ENCODE measurements at regions not wholly inside any gene's neighbourhood (a gene's known extent, or its start where the extent isn't known, plus 50 kb on each side); places are given as distances from the start of the nearest gene placed in this dataset.

DNA sequence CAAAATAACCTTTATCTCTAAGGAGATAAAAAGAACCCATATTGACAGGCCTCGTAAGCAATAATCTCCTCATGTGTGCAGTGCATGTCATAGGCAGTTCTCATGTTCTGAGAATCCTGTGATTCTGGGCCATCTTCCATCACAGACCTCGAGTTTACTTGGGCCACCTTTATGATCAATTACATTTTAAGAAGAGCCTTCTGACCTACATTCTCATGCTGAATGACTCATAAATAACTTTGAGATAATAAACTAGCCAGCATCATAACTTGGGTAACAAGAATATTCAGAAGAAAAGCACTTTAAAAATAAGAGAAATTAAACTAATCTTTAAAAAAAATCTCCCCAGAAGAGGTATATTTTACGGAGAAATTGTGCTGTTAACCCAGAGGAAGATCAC, 310.7 kb upstream of the ZNF717 start:
- no peak overlapping the region for H3K27ac ChIP-seq
- TF ChIP-seq CTCF (IDR thresholded peaks at IDR 0.05) = no peak
- DNase-seq = no peak
- intact Hi-C loops (cut with DNase I; ENCODE audit: low total_unique reads) = no loop called here
- no peaks in the 10 kb centered on the region for H3K27me3 ChIP-seq
- H3K4me1 ChIP-seq = no peaks in the 10 kb centered on the region
- no peaks in the 10 kb centered on the region for H3K9me3 ChIP-seq
- H3K36me3 ChIP-seq = no peaks in the 10 kb centered on the region
- H3K4me3 ChIP-seq = no peak overlapping the region

GRCh38 chr3:76096836-76097588, 311.7 kb upstream of the ZNF717 start:
- no peaks in the 10 kb centered on the region for H3K9me3 ChIP-seq
- no peaks in the 10 kb centered on the region for H3K36me3 ChIP-seq
- no peak for DNase-seq
- H3K4me1 ChIP-seq = no peaks in the 10 kb centered on the region
- no peak overlapping the region for H3K4me3 ChIP-seq
- no peak overlapping the region for H3K27ac ChIP-seq
- no peak for TF ChIP-seq CTCF (IDR thresholded peaks at IDR 0.05)
- H3K27me3 ChIP-seq = no peaks in the 10 kb centered on the region
- intact Hi-C loops (cut with DNase I; ENCODE audit: low total_unique reads) = no loop called here

- DNase-seq = no peak
- Histone ChIP-seq H3K4me3 (no peak overlapping the region), H3K4me1 (no peaks in the 10 kb centered on the region), H3K27me3 (no peaks in the 10 kb centered on the region), H3K36me3 (no peaks in the 10 kb centered on the region), H3K9me3 (no peaks in the 10 kb centered on the region), H3K27ac (no peak overlapping the region)
- TF ChIP-seq CTCF (IDR thresholded peaks at IDR 0.05) = no peak
- intact Hi-C loops (cut with DNase I; ENCODE audit: low total_unique reads) = no loop called here
Observed at GRCh38 chr3:76097589-76097969, 312.2 kb upstream of the ZNF717 start.

GRCh38 chr3:76099956-76100355, 314.6 kb upstream of the ZNF717 start:
- Histone ChIP-seq H3K36me3 (no peaks in the 10 kb centered on the region), H3K4me3 (no peak overlapping the region), H3K27me3 (no peaks in the 10 kb centered on the region), H3K4me1 (no peaks in the 10 kb centered on the region), H3K27ac (no peak overlapping the region), H3K9me3 (no peaks in the 10 kb centered on the region)
- no peak for DNase-seq
- intact Hi-C loops (cut with DNase I; ENCODE audit: low total_unique reads) = no loop called here
- TF ChIP-seq CTCF (IDR thresholded peaks at IDR 0.05) = no peak

DNA sequence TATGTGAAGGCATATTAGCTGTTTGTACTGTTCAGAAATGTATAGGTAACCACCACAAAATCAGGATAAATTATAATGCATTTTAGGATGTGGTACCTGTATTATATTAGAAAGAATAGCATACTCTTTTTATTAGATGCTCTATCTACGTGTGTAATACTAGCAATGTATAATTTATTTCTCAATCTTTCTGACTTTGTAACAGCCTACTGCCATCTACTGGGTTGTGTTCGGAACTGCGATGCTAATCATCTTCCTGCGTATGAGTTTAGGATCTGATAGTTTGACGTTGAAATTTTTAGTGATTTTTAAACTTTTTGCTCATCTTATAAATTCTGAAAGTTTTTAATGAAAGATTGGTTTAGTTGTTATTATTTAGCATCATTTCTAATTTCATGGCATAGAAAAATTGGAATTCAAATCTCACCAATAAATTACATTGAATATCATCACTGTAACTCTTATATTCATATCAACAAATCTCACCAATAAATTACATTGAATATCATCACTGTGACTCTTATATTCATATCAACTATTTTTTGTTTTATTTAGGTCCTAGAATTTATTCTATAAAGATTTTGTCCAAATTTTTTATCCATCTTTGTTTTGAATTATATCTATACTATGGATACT, 322.7 kb upstream of the ZNF717 start:
- H3K36me3 ChIP-seq = no peaks in the 10 kb centered on the region
- no peak for DNase-seq
- H3K9me3 ChIP-seq = no peaks in the 10 kb centered on the region
- peaks cover 0 to 6% (median 0%) of the 10 kb centered on the region in 4 donors for H3K4me1 ChIP-seq
- H3K4me3 ChIP-seq = no peak overlapping the region
- intact Hi-C loops (cut with DNase I; ENCODE audit: low total_unique reads) = no loop called here
- TF ChIP-seq CTCF (IDR thresholded peaks at IDR 0.05) = peak; percentile 55 to 67
- no peak overlapping the region for H3K27ac ChIP-seq
- no peaks in the 10 kb centered on the region for H3K27me3 ChIP-seq

Data from tibial artery (tissue), 4 donors.